22Rv1 (cell line): ENCODE measurements at regions not wholly inside any gene's neighbourhood (a gene's known extent, or its start where the extent isn't known, plus 50 kb on each side); places are given as distances from the start of the nearest gene placed in this dataset.

ENCODE experiments used
- CTCF ChIP-seq: fragments of 450-650 bp; IDR thresholded peaks from 2 replicates; pipeline ENCODE4 v1.5.1; 2017; ENCODE audit warnings: mild to moderate bottlenecking
- ZFX ChIP-seq: fragments of 450-650 bp; IDR thresholded peaks from 2 replicates; pipeline ENCODE4 v1.6.1; 2017; ENCODE audit warnings: antibody characterized with exemption, borderline replicate concordance

GRCh38 chr1:192453360-192453992, 122.1 kb upstream of the RGS1 start:
- TF ChIP-seq CTCF (no peak), ZFX (no peak)
